Fibroblast of lung (primary cell): ENCODE measurements at regions not wholly inside any gene's neighbourhood (a gene's known extent, or its start where the extent isn't known, plus 50 kb on each side); places are given as distances from the start of the nearest gene placed in this dataset.

Experiments used
- DNase-seq, 2 donors: peaks; one replicate each; pipeline versions ENCODE4 v3.0.0 to v3.0.0-alpha.2; 2010; ENCODE audit warnings: low read depth in 2 of 2
- H2AFZ ChIP-seq: 2 replicates; pipeline ENCODE4 v1.5.1; 2012; ENCODE audit warnings: low read length, control low read depth, inconsistent platforms
- H3K27ac ChIP-seq: 2 replicates; pipeline ENCODE4 v1.5.1; 2011; ENCODE audit warnings: low read length, control low read depth; ENCODE audit not compliant: insufficient read depth
- H3K27me3 ChIP-seq: 2 replicates; pipeline ENCODE4 v1.5.1; 2011; ENCODE audit warnings: mild to moderate bottlenecking, low read length; ENCODE audit not compliant: control insufficient read depth, insufficient read depth
- H3K36me3 ChIP-seq: 2 replicates; pipeline ENCODE4 v1.5.1; 2011; ENCODE audit warnings: low read length; ENCODE audit not compliant: control insufficient read depth, insufficient read depth
- H3K4me1 ChIP-seq: 2 replicates; pipeline ENCODE4 v1.5.1; 2011; ENCODE audit warnings: low read length; ENCODE audit not compliant: control insufficient read depth, insufficient read depth; ENCODE audit errors: extremely low read depth
- H3K4me2 ChIP-seq: 2 replicates; pipeline ENCODE4 v1.5.1; 2011; ENCODE audit warnings: low read length, control low read depth; ENCODE audit not compliant: insufficient read depth; ENCODE audit errors: extremely low read depth
- H3K4me3 ChIP-seq, 4 experiments: fragments of 200-600 bp in 1 of 4; sonication (generic) in 1 of 4; replicated peaks in 1 of 4; 2 replicates each; pipeline ENCODE4 v1.5.1; 2011 to 2016; ENCODE audit warnings: low read length in 4 of 4, low read depth in 3 of 4, mild to moderate bottlenecking in 3 of 4, control low read depth in 2 of 4, inconsistent platforms in 1 of 4, mixed read lengths in 1 of 4; ENCODE audit not compliant: insufficient read depth in 1 of 4; ENCODE audit errors: control extremely low read depth in 1 of 4
- H3K79me2 ChIP-seq: 2 replicates; pipeline ENCODE4 v1.5.1; 2012; ENCODE audit warnings: mild to moderate bottlenecking, low read length, inconsistent platforms; ENCODE audit not compliant: control insufficient read depth, insufficient read depth
- H3K9ac ChIP-seq: 2 replicates; pipeline ENCODE4 v1.5.1; 2011; ENCODE audit warnings: mild to moderate bottlenecking, low read length, control low read depth; ENCODE audit not compliant: insufficient read depth
- H3K9me3 ChIP-seq: 2 replicates; pipeline ENCODE4 v1.5.1; 2012; ENCODE audit warnings: low read depth, low read length; ENCODE audit not compliant: control insufficient read depth, insufficient read depth
- H4K20me1 ChIP-seq: 2 replicates; pipeline ENCODE4 v1.5.1; 2011; ENCODE audit warnings: low read length; ENCODE audit not compliant: control insufficient read depth, insufficient read depth; ENCODE audit errors: extremely low read depth
- EZH2 ChIP-seq: IDR thresholded peaks from 2 replicates; pipeline ENCODE4 v1.5.1; 2012; ENCODE audit warnings: low read length, control low read depth, mild to moderate bottlenecking; ENCODE audit errors: missing control alignments
- TF ChIP-seq, protein P1 (sequence below), 2 donors: IDR thresholded peaks in 1 of 2; conservative IDR thresholded peaks in 1 of 2; 1 replicate in 1 of 2; 2 replicates in 1 of 2; pipeline ENCODE4 v1.5.1; 2011 to 2012; ENCODE audit warnings: low read length in 2 of 2, control low read depth in 1 of 2, inconsistent platforms in 1 of 2, low read depth in 1 of 2, mild to moderate bottlenecking in 1 of 2

DNA sequence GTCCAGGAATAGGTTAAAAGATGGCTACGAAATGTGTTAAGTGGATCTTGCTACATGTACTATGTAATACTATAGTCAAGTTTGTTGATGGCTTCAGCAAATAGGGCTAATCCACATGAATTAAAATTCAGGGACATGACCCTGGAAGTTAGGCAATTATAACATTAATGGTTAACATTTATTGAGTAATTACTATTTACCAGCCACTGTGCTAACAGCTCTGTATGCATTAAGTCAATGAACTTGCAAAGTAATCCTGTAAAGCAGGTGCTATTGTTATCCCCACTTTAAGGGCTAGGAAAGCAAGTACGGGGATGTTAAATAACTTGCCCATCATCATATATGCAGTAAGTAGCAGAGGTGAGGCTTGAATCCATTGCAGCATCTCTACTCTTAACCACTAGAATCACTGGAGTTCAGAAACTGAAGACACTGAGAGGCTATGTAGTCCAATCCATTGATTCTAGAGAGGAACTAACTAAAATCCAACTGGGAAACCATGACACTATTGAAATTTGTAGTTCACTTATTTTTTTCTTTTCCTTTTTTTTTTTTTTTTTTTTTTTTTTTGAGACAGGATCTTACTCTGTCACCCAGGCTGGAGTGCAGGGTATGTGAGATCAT, 77.5 kb upstream of the SPINK5 start:
- Histone ChIP-seq H3K36me3 (no peaks in the 10 kb centered on the region), H3K9me3 (no peaks in the 10 kb centered on the region), H3K27me3 (no peaks in the 10 kb centered on the region), H3K79me2 (no peaks in the 10 kb centered on the region), H4K20me1 (no peaks in the 10 kb centered on the region), H3K4me2 (no peak overlapping the region), H3K4me3 (no peak overlapping the region), H2AFZ (no peak overlapping the region), H3K27ac (no peak overlapping the region), H3K9ac (no peak overlapping the region), H3K4me1 (no peaks in the 10 kb centered on the region)
- no peak for DNase-seq
- no peak for TF ChIP-seq EZH2
- TF ChIP-seq, protein P1, sequence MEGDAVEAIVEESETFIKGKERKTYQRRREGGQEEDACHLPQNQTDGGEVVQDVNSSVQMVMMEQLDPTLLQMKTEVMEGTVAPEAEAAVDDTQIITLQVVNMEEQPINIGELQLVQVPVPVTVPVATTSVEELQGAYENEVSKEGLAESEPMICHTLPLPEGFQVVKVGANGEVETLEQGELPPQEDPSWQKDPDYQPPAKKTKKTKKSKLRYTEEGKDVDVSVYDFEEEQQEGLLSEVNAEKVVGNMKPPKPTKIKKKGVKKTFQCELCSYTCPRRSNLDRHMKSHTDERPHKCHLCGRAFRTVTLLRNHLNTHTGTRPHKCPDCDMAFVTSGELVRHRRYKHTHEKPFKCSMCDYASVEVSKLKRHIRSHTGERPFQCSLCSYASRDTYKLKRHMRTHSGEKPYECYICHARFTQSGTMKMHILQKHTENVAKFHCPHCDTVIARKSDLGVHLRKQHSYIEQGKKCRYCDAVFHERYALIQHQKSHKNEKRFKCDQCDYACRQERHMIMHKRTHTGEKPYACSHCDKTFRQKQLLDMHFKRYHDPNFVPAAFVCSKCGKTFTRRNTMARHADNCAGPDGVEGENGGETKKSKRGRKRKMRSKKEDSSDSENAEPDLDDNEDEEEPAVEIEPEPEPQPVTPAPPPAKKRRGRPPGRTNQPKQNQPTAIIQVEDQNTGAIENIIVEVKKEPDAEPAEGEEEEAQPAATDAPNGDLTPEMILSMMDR (conservative IDR thresholded peaks at IDR 0.05 in 1 of 2, IDR thresholded peaks at IDR 0.05 in 1 of 2; ENCODE audit: low read depth in 1 of 2, low read length in 2 of 2) = no peak

DNA sequence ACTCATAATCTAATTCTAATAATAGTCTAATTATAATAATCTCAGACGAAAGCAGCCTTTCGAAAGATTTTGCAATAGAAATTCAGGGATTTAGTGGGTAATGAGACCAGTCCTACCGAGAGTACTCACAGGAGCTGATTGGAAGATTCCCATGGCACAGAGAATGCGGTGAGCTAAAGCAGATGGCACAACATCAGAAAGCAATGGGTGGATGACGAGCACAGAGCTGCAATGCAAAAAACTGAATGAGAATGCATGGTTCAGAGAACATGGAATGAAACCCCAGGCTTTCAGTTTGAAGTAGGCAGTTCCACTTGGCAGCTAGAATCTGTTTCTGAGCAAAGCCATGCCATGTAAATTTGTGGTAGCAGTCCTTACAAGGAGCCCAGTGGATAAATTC, 78.2 kb upstream of the SPINK5 start:
- Histone ChIP-seq H3K79me2 (no peaks in the 10 kb centered on the region), H3K4me1 (no peaks in the 10 kb centered on the region), H3K27me3 (no peaks in the 10 kb centered on the region), H3K9ac (no peak overlapping the region), H2AFZ (no peak overlapping the region), H3K4me2 (no peak overlapping the region), H3K36me3 (no peaks in the 10 kb centered on the region), H3K4me3 (no peak overlapping the region), H4K20me1 (no peaks in the 10 kb centered on the region), H3K27ac (no peak overlapping the region), H3K9me3 (no peaks in the 10 kb centered on the region)
- no peak for DNase-seq
- TF ChIP-seq, protein P1 (conservative IDR thresholded peaks at IDR 0.05 in 1 of 2, IDR thresholded peaks at IDR 0.05 in 1 of 2; ENCODE audit: low read depth in 1 of 2, low read length in 2 of 2) = no peak
- TF ChIP-seq EZH2 = no peak

DNA sequence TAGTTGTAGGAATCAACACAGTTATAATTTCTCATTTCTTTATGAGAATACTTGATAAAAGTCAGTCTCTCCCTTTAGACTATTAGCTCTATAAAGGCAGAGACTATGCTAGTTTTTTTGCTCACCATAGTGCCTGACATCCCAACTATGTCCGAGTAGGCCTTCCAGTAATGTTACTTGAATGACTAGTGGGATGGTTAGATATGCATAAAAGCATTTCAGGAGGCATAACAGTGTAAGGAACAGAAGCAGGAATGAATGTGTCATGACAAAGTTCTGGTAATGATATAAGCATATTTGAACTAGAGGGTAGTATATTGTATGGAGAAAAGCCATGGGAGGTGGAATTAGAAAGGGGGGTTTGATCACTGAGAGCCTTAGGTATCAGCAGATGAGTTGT, 77.4 kb upstream of the C5orf46 start:
- no peaks in the 10 kb centered on the region for H3K36me3 ChIP-seq
- H3K4me1 ChIP-seq = no peaks in the 10 kb centered on the region
- H3K79me2 ChIP-seq = no peaks in the 10 kb centered on the region
- no peak overlapping the region for H2AFZ ChIP-seq
- no peak overlapping the region for H3K4me2 ChIP-seq
- H3K4me3 ChIP-seq = no peak overlapping the region
- no peak for DNase-seq
- no peak for TF ChIP-seq EZH2
- TF ChIP-seq, protein P1 (conservative IDR thresholded peaks at IDR 0.05 in 1 of 2, IDR thresholded peaks at IDR 0.05 in 1 of 2; ENCODE audit: low read depth in 1 of 2, low read length in 2 of 2) = no peak
- no peak overlapping the region for H3K27ac ChIP-seq
- H3K27me3 ChIP-seq = no peaks in the 10 kb centered on the region
- H3K9ac ChIP-seq = no peak overlapping the region
- H3K9me3 ChIP-seq = no peaks in the 10 kb centered on the region
- H4K20me1 ChIP-seq = no peaks in the 10 kb centered on the region
